ENCODE measurements at regions not wholly inside any gene's neighbourhood (a gene's known extent, or its start where the extent isn't known, plus 50 kb on each side); places are given as distances from the start of the nearest gene placed in this dataset.

GRCh38 chr6:111952274-111952673, 79.0 kb upstream of the FYN start:
- TF ChIP-seq CTCF (IDR thresholded peaks at IDR 0.05; ENCODE audit: insufficient read depth, low read length, poor library complexity, severe bottlenecking) (no peak), EZH2phosphoT487 (conservative IDR thresholded peaks at IDR 0.05; ENCODE audit: low read length) (no peak)

All from SU-DHL-6 (cell line).